ENCODE measurements at regions not wholly inside any gene's neighbourhood (a gene's known extent, or its start where the extent isn't known, plus 50 kb on each side); places are given as distances from the start of the nearest gene placed in this dataset.
A peak's percentile ranks its signal among the peaks of the same experiment; 100 is the strongest.

GRCh38 chr6:134691180-134691579 lies 258.7 kb downstream of the ALDH8A1 start:
- no peak for DNase-seq (ENCODE audit: low spot score)
- no peak overlapping the region for H3K27ac ChIP-seq
- TF ChIP-seq CTCF (conservative IDR thresholded peaks at IDR 0.05; ENCODE audit: low read depth) = no peak
- POLR2A ChIA-PET (ENCODE audit: low non-redundant PET) = no interaction called here
- CTCF ChIA-PET = no interaction called here

- no peak overlapping the region for H3K27ac ChIP-seq
- POLR2A ChIA-PET (ENCODE audit: low non-redundant PET) = no interaction called here
- CTCF ChIA-PET = no interaction called here
- no peak for DNase-seq (ENCODE audit: low spot score)
- no peak for TF ChIP-seq CTCF (conservative IDR thresholded peaks at IDR 0.05; ENCODE audit: low read depth)
Measured at GRCh38 chr6:134690048-134690447, 259.9 kb downstream of the ALDH8A1 start.

- DNase-seq (ENCODE audit: low spot score) = no peak
- no peak for TF ChIP-seq CTCF (conservative IDR thresholded peaks at IDR 0.05; ENCODE audit: low read depth)
- ChIA-PET POLR2A (ENCODE audit: low non-redundant PET) (no interaction called here), CTCF (interaction anchor here (0.7 kb wide), 1 partner anchor 125 kb away, joined by 3 read pairs; no protein-coding TSS in a partner anchor)
- H3K27ac ChIP-seq = no peak overlapping the region
Measured at GRCh38 chr6:134689641-134690040, 260.3 kb downstream of the ALDH8A1 start.

- no peak for DNase-seq (ENCODE audit: low spot score)
- CTCF ChIA-PET = interaction anchor here (0.7 kb wide), 1 partner anchor 125 kb away, joined by 3 read pairs; no protein-coding TSS in a partner anchor
- no peak for TF ChIP-seq CTCF (conservative IDR thresholded peaks at IDR 0.05; ENCODE audit: low read depth)
- H3K27ac ChIP-seq = no peak overlapping the region
- POLR2A ChIA-PET (ENCODE audit: low non-redundant PET) = no interaction called here
Measured at GRCh38 chr6:134689177-134689576, 260.7 kb downstream of the ALDH8A1 start.

- no peak overlapping the region for H3K27ac ChIP-seq
- peak; percentile 64 for DNase-seq (ENCODE audit: low spot score)
- ChIA-PET CTCF (interaction anchor here (0.7 kb wide), 1 partner anchor 514 kb away, joined by 5 read pairs; no protein-coding TSS in a partner anchor), POLR2A (ENCODE audit: low non-redundant PET) (no interaction called here)
- TF ChIP-seq CTCF (conservative IDR thresholded peaks at IDR 0.05; ENCODE audit: low read depth) = no peak
Measured at GRCh38 chr6:134686071-134686470, 263.8 kb downstream of the ALDH8A1 start.

GRCh38 chr6:134684423-134684795 lies 265.5 kb downstream of the ALDH8A1 start:
- DNase-seq (ENCODE audit: low spot score) = no peak
- ChIA-PET CTCF (no interaction called here), POLR2A (ENCODE audit: low non-redundant PET) (no interaction called here)
- no peak overlapping the region for H3K27ac ChIP-seq
- no peak for TF ChIP-seq CTCF (conservative IDR thresholded peaks at IDR 0.05; ENCODE audit: low read depth)
